ENCODE measurements at regions not wholly inside any gene's neighbourhood (a gene's known extent, or its start where the extent isn't known, plus 50 kb on each side); places are given as distances from the start of the nearest gene placed in this dataset.

GRCh38 chr2:221896505-221897151, 324.5 kb upstream of the EPHA4 start:
- TF ChIP-seq, protein P1, sequence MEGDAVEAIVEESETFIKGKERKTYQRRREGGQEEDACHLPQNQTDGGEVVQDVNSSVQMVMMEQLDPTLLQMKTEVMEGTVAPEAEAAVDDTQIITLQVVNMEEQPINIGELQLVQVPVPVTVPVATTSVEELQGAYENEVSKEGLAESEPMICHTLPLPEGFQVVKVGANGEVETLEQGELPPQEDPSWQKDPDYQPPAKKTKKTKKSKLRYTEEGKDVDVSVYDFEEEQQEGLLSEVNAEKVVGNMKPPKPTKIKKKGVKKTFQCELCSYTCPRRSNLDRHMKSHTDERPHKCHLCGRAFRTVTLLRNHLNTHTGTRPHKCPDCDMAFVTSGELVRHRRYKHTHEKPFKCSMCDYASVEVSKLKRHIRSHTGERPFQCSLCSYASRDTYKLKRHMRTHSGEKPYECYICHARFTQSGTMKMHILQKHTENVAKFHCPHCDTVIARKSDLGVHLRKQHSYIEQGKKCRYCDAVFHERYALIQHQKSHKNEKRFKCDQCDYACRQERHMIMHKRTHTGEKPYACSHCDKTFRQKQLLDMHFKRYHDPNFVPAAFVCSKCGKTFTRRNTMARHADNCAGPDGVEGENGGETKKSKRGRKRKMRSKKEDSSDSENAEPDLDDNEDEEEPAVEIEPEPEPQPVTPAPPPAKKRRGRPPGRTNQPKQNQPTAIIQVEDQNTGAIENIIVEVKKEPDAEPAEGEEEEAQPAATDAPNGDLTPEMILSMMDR (IDR thresholded peaks at IDR 0.05; ENCODE audit: low read length) = no peak
- no peak for TF ChIP-seq EZH2 (IDR thresholded peaks at IDR 0.05; ENCODE audit: borderline replicate concordance, low read length)
